HepG2 (cell line): ENCODE measurements at regions not wholly inside any gene's neighbourhood (a gene's known extent, or its start where the extent isn't known, plus 50 kb on each side); places are given as distances from the start of the nearest gene placed in this dataset.

Experiments used
- ATAC-seq: fragments of 200-7000 bp; cut with Tn5 transposase; 3 replicates; pipeline ENCODE4 v1.9.1; 2020; ENCODE audit warnings: mild to moderate bottlenecking, moderate library complexity
- BruUV-seq: library from RNA; stranded (reverse); fragments of 400-500 nt; replicated peaks from 2 replicates; lab custom pipeline; 2021; lab: Mats Ljungman, UMichigan
- CTCF ChIA-PET: fragments of 300-600 bp; formaldehyde crosslinking; extraction: SDS; loops from one replicate; lab custom pipeline; 2021; ENCODE audit warnings: low total read pairs, inconsistent platforms, low intra/inter-chr PET ratio; lab: Yijun Ruan, JAX
- POLR2A ChIA-PET: fragments of 350-600 bp; sonication (Branson Sonifier 250); formaldehyde crosslinking; loops from one replicate; lab custom pipeline; 2020; ENCODE audit warnings: antibody characterized with exemption, inconsistent platforms; lab: Yijun Ruan, JAX
- DNase-seq: peaks from one replicate; pipeline ENCODE4 v3.0.0-alpha.2; 2015; ENCODE audit warnings: low spot score
- FAIRE-seq: peaks from 3 replicates; lab custom pipeline; 2011; peaks lifted over from hg19 to GRCh38; lab: Jason Lieb, UNC
- H2AFZ ChIP-seq: one replicate; pipeline ENCODE4 v1.6.1; 2011; ENCODE audit warnings: low read length, inconsistent platforms
- H3K27ac ChIP-seq: fragments of 300-600 bp; 3 replicates; pipeline ENCODE4 v1.8.0; 2011; ENCODE audit warnings: mixed run types, mild to moderate bottlenecking, mixed read lengths, low read length, inconsistent platforms; ENCODE audit not compliant: insufficient read depth; ENCODE audit errors: extremely low read length
- H3K27me3 ChIP-seq, 2 experiments: fragments of 200-600 bp in 1 of 2; 2 replicates in 1 of 2; 3 replicates in 1 of 2; pipeline versions ENCODE4 v1.6.0 to v1.8.0; 2011; ENCODE audit warnings: low read length in 2 of 2, mild to moderate bottlenecking in 2 of 2, moderate library complexity in 2 of 2, inconsistent platforms in 1 of 2; ENCODE audit not compliant: insufficient read depth in 2 of 2, control insufficient read depth in 1 of 2
- H3K36me3 ChIP-seq, 2 experiments: fragments of 200-600 bp in 1 of 2; replicated peaks in 1 of 2; 2 replicates in 1 of 2; 3 replicates in 1 of 2; pipeline versions ENCODE4 v1.5.1 to v1.8.0; 2011; ENCODE audit warnings: low read length in 2 of 2, inconsistent platforms in 1 of 2; ENCODE audit not compliant: insufficient read depth in 2 of 2, control insufficient read depth in 1 of 2
- H3K4me1 ChIP-seq: 2 replicates; pipeline ENCODE4 v1.5.1; 2012; ENCODE audit warnings: low read length, inconsistent platforms; ENCODE audit not compliant: insufficient read depth
- H3K4me2 ChIP-seq: 2 replicates; pipeline ENCODE4 v1.6.0; 2011; ENCODE audit warnings: low read depth, low read length, inconsistent platforms
- H3K4me3 ChIP-seq, 3 experiments: fragments of 200-600 bp in 1 of 3; sonication (generic), shearing (Covaris generic) in 1 of 3; replicated peaks in 1 of 3; 2 replicates each; pipeline ENCODE4 v1.5.1; 2011 to 2016; ENCODE audit warnings: low read length in 3 of 3, inconsistent platforms in 2 of 3, low read depth in 2 of 3, mild to moderate bottlenecking in 2 of 3, control low read depth in 1 of 3, mixed read lengths in 1 of 3; ENCODE audit not compliant: insufficient read depth in 1 of 3
- H3K79me2 ChIP-seq: one replicate; pipeline ENCODE4 v1.6.1; 2011; ENCODE audit warnings: low read length, inconsistent platforms; ENCODE audit not compliant: insufficient read depth
- H3K9ac ChIP-seq: 2 replicates; pipeline ENCODE4 v1.6.0; 2011; ENCODE audit warnings: mild to moderate bottlenecking, low read depth, low read length, inconsistent platforms; ENCODE audit not compliant: insufficient read depth
- H3K9me3 ChIP-seq: 2 replicates; pipeline ENCODE4 v1.5.1; 2012; ENCODE audit warnings: mild to moderate bottlenecking, low read length
- H4K20me1 ChIP-seq: 2 replicates; pipeline ENCODE4 v1.6.0; 2011; ENCODE audit warnings: inconsistent platforms, mild to moderate bottlenecking, low read length, moderate library complexity; ENCODE audit not compliant: insufficient read depth
- ATF1 ChIP-seq: IDR thresholded peaks from 2 replicates; pipeline ENCODE4 v1.6.1; 2016; ENCODE audit warnings: mild to moderate bottlenecking, control low read depth
- CHCHD3 ChIP-seq: sonication (generic); formaldehyde crosslinking; IDR thresholded peaks from 2 replicates; pipeline ENCODE4 v1.8.0; 2022; ENCODE audit warnings: mild to moderate bottlenecking, missing genetic modification reagents, moderate library complexity
- FOXA3 ChIP-seq: IDR thresholded peaks from 2 replicates; pipeline ENCODE4 v1.6.1; 2016; ENCODE audit warnings: missing genetic modification reagents, missing compliant biosample characterization
- GATAD1 ChIP-seq: IDR thresholded peaks from 2 replicates; pipeline ENCODE4 v1.6.1; 2016; ENCODE audit warnings: missing genetic modification reagents, missing compliant biosample characterization
- GZF1 ChIP-seq: sonication (generic); formaldehyde crosslinking; IDR thresholded peaks from 2 replicates; pipeline ENCODE4 v1.5.1; 2020; ENCODE audit warnings: mild to moderate bottlenecking, missing genetic modification reagents
- HHEX ChIP-seq: IDR thresholded peaks from 2 replicates; pipeline ENCODE4 v1.6.1; 2016; ENCODE audit warnings: control low read depth
- HOXA5 ChIP-seq: sonication (generic); formaldehyde crosslinking; IDR thresholded peaks from 2 replicates; pipeline ENCODE4 v1.4.0; 2020; ENCODE audit warnings: missing genetic modification reagents
- MZF1 ChIP-seq: sonication (generic); formaldehyde crosslinking; IDR thresholded peaks from 2 replicates; pipeline ENCODE4 v1.8.1; 2023; ENCODE audit warnings: mild to moderate bottlenecking, missing genetic modification reagents, borderline replicate concordance
- PITX1 ChIP-seq: sonication (generic); formaldehyde crosslinking; IDR thresholded peaks from 2 replicates; pipeline ENCODE4 v1.5.1; 2020; ENCODE audit warnings: mild to moderate bottlenecking, missing genetic modification reagents
- SP5 ChIP-seq: IDR thresholded peaks from 2 replicates; pipeline ENCODE4 v1.6.1; 2016; ENCODE audit warnings: low read depth, borderline replicate concordance
- SSRP1 ChIP-seq: IDR thresholded peaks from 2 replicates; pipeline ENCODE4 v1.6.1; 2016; ENCODE audit warnings: control low read depth
- TOE1 ChIP-seq: sonication (generic); formaldehyde crosslinking; IDR thresholded peaks from 2 replicates; pipeline ENCODE4 v1.4.0; 2020; ENCODE audit warnings: mild to moderate bottlenecking, missing genetic modification reagents
- ZNF3 ChIP-seq: IDR thresholded peaks from 2 replicates; pipeline ENCODE4 v1.7.0; 2017; ENCODE audit warnings: inconsistent platforms
- ZNF451 ChIP-seq: sonication (generic); formaldehyde crosslinking; IDR thresholded peaks from 2 replicates; pipeline ENCODE4 v1.5.0; 2020; ENCODE audit warnings: mild to moderate bottlenecking, missing genetic modification reagents
- ZNF605 ChIP-seq: sonication (generic); formaldehyde crosslinking; IDR thresholded peaks from 2 replicates; pipeline ENCODE4 v1.8.0; 2022; ENCODE audit warnings: mild to moderate bottlenecking, missing genetic modification reagents
- WGBS: methylation state at CpG from one replicate; pipeline ENCODE4 v1.1.6; 2017; ENCODE audit warnings: low lambda C conversion rate; 5-methylcytosine and 5-hydroxymethylcytosine counted together
- in situ Hi-C: cut with HindIII; loops from 2 replicates; pipeline ENCODE4 v1.10.0; 2017; ENCODE audit warnings: low pct_unique_long_range_greater_than_20kb; ENCODE audit not compliant: extremely low pct_ligation_motif_present
- intact Hi-C: fragments of 100-400 bp; cut with micrococcal nuclease; formaldehyde crosslinking; loops from one replicate; pipeline ENCODE4 v1.10.0; 2022; ENCODE audit not compliant: unreplicated experiment
- TF ChIP-seq, protein P1 (sequence below), 2 experiments: fragments of 450-650 bp in 1 of 2; sonication (generic) in 1 of 2; formaldehyde crosslinking in 1 of 2; IDR thresholded peaks; 2 replicates each; pipeline versions ENCODE4 v1.6.1 to v1.8.0; 2016 to 2022; ENCODE audit warnings: antibody characterized with exemption in 1 of 2, mild to moderate bottlenecking in 1 of 2, missing genetic modification reagents in 1 of 2

GRCh38 chr3:102577082-102577789, 142.4 kb downstream of the ZPLD1 start:
- H3K9ac ChIP-seq, result no peak overlapping the region
- intact Hi-C loops (no loop called here), in situ Hi-C loops (no loop called here)
- H2AFZ ChIP-seq, result no peak overlapping the region
- no peaks in the 10 kb centered on the region for H3K4me1 ChIP-seq
- POLR2A ChIA-PET, result no interaction called here
- CTCF ChIA-PET, result no interaction called here
- H3K4me2 ChIP-seq, result no peak overlapping the region
- H3K36me3 ChIP-seq, result no peaks in the 10 kb centered on the region
- WGBS, result 50% methylated on average over 1 of the region's 1 CpG
- FAIRE-seq (no peak), DNase-seq (no peak), ATAC-seq (no peak)
- H3K4me3 ChIP-seq, result no peak overlapping the region
- H3K27ac ChIP-seq, result no peak overlapping the region
- no TSS peak for BruUV-seq
- H4K20me1 ChIP-seq, result no peaks in the 10 kb centered on the region
- no peaks in the 10 kb centered on the region for H3K79me2 ChIP-seq
- TF ChIP-seq TOE1 (CRISPR knock-in tag) (no peak), GATAD1 (CRISPR knock-in tag) (no peak), PITX1 (CRISPR knock-in tag) (no peak), GZF1 (no peak), FOXA3 (CRISPR knock-in tag) (no peak), CHCHD3 (CRISPR knock-in tag) (no peak), ZNF605 (CRISPR knock-in tag) (no peak), MZF1 (no peak), ZNF3 (CRISPR knock-in tag) (no peak), ATF1 (CRISPR knock-in tag) (no peak), HOXA5 (no peak), SP5 (CRISPR knock-in tag) (no peak), HHEX (no peak), ZNF451 (CRISPR knock-in tag) (no peak), SSRP1 (no peak)
- TF ChIP-seq, protein P1, sequence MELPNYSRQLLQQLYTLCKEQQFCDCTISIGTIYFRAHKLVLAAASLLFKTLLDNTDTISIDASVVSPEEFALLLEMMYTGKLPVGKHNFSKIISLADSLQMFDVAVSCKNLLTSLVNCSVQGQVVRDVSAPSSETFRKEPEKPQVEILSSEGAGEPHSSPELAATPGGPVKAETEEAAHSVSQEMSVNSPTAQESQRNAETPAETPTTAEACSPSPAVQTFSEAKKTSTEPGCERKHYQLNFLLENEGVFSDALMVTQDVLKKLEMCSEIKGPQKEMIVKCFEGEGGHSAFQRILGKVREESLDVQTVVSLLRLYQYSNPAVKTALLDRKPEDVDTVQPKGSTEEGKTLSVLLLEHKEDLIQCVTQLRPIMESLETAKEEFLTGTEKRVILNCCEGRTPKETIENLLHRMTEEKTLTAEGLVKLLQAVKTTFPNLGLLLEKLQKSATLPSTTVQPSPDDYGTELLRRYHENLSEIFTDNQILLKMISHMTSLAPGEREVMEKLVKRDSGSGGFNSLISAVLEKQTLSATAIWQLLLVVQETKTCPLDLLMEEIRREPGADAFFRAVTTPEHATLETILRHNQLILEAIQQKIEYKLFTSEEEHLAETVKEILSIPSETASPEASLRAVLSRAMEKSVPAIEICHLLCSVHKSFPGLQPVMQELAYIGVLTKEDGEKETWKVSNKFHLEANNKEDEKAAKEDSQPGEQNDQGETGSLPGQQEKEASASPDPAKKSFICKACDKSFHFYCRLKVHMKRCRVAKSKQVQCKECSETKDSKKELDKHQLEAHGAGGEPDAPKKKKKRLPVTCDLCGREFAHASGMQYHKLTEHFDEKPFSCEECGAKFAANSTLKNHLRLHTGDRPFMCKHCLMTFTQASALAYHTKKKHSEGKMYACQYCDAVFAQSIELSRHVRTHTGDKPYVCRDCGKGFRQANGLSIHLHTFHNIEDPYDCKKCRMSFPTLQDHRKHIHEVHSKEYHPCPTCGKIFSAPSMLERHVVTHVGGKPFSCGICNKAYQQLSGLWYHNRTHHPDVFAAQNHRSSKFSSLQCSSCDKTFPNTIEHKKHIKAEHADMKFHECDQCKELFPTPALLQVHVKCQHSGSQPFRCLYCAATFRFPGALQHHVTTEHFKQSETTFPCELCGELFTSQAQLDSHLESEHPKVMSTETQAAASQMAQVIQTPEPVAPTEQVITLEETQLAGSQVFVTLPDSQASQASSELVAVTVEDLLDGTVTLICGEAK (IDR thresholded peaks at IDR 0.05), result no peak
- TF ChIP-seq, protein P1 (CRISPR knock-in tag; IDR thresholded peaks at IDR 0.05), result no peak
- no peaks in the 10 kb centered on the region for H3K27me3 ChIP-seq
- no peaks in the 10 kb centered on the region for H3K9me3 ChIP-seq
